ENCODE measurements at regions not wholly inside any gene's neighbourhood (a gene's known extent, or its start where the extent isn't known, plus 50 kb on each side); places are given as distances from the start of the nearest gene placed in this dataset.
"Not testable (repeated sequence)": the region's sequence is repeated elsewhere in the genome, so short reads cannot be mapped to it uniquely, and the experiment has no call there.

- DNase-seq = no peak
Measured at GRCh38 chr9:25260046-25260445, 418.2 kb downstream of the TUSC1 start.

GRCh38 chr9:25255216-25255615 lies 423.0 kb downstream of the TUSC1 start:
- DNase-seq = no peak

- DNase-seq = no peak
Measured at GRCh38 chr9:25254051-25254450, 424.2 kb downstream of the TUSC1 start.

DNA sequence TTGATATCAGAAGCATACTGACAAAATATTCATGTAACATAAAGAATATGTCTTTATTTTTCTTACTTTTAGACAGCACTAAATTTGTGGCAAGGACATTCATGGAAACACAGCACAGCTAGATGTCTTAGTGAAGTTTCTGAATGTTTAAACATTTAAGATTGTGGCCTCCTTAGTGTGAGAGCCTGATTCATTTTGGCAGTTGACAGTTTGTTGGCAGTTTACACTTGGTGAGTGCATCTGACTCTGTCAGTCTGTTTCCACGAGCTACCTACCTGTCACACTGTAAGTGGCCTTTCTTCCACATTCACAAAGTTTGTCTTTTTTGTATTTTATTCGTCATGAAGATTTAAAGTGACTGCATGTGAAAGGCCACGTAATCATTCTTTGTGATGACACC lies 436.8 kb downstream of the TUSC1 start:
- DNase-seq = no peak

DNA sequence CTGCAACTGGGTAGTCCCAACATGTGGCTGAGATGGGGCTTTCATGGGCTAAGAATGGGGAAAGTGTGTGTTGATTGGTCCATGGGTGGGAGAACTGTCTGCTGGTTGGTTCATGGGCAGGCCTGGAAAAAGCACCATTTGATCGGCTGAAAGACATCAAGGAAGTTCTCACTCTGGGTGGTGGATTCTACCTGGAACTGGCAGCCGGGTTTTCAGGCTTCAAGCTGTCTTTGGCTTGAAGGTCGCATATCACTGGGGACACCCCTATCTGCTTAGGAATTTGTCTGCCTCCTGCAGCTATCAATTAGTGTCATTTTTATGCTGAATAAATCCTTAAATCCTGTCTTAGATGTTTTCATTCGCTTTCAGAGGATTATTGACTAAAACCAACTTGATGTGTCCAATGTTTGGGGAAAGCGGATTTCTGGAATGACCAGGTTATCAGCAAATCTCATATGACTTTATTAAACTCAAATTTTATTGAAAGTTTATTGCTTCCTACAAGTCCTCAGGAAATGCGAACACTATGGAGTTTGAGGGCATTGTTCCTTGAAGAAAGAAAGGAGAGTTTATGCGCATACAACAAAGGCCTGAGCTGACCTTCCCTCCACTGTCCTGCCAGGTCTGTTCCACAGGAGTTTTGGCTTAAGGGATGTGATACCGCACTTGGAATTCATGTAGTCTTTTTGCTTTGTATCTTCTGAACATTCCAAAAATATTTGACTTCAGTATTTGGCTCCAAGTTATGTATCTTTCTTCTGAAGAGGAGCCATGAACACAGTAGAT lies 451.1 kb downstream of the TUSC1 start:
- DNase-seq = no peak

DNA sequence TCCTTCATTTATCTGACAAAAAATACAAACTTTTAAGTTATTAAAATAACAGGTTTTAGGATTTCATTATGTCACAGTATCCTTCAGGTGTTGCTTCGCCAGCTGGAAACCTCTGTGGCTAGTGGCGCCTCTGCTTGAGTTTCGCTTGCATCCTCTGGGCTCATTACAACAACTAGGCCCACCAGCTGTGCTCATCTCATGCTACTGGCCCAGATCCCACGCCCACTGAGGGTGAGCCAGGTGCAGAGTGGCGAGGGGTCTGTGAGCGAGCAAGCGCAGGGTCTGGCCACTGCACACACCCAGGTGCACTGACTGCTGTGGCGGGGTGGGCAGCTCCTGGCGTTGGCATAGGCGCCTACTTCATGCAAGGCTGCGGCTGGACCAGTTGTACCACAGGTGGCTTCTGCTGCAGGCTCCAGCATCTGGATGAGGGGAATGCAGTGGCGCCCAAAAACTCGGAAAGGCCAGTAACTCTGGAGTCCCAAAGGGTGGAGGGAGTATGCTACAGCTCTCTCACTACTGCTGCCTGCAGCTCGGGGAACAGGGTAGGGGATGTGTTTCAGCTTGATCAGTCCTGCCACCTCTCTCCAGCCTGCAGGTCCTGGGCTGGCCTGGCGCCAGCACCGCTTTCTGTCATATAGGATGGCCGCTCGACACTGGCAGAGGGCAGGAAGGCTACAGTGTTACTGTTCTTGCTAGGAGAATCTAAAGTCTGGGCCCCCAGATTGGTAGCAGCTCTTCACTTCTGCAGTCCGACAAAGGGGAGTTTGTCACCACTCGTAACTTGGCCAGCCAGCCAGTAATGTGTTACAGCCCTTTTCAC lies 452.1 kb downstream of the TUSC1 start:
- DNase-seq = no peak

DNA sequence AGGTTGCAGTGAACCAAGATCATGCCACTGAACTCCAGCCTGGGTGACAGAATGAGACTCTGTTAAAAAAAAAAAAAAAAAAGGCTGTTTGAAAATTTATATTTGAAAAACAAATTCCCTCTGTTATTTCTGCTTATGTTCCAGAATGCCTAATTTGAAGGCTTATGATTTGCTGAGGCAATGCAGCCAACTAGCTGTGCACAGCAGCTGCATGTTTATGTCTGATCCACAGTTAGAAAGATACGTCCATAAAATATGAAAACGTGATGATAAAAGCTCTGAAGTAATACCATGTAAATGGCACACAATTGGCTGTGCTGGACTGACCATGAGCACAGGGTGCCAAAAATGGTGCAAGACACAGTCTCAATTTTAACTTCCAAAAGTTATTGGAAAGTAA lies 453.2 kb downstream of the TUSC1 start:
- no peak for DNase-seq

DNA sequence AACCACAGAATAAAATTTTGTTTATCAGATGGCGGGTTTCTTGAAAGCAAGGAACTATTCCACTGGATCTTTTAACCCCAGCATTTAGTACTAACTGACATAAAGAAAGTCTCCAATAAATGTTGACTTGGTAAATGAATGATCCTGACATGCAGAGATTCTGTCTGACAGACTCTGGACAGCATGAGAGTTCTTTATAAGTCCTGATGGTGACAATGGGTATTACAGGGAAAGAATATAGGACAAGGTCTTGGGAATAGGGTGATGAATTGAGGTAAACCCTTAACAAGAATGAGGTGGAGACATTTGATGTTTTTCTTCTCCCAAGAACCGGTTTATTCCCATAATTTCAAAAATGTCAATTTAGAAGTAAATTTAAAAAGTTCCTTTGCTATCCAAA lies 453.9 kb downstream of the TUSC1 start:
- DNase-seq = no peak

- no peak for DNase-seq
Measured at GRCh38 chr9:25212361-25212760, 465.9 kb downstream of the TUSC1 start.

DNA sequence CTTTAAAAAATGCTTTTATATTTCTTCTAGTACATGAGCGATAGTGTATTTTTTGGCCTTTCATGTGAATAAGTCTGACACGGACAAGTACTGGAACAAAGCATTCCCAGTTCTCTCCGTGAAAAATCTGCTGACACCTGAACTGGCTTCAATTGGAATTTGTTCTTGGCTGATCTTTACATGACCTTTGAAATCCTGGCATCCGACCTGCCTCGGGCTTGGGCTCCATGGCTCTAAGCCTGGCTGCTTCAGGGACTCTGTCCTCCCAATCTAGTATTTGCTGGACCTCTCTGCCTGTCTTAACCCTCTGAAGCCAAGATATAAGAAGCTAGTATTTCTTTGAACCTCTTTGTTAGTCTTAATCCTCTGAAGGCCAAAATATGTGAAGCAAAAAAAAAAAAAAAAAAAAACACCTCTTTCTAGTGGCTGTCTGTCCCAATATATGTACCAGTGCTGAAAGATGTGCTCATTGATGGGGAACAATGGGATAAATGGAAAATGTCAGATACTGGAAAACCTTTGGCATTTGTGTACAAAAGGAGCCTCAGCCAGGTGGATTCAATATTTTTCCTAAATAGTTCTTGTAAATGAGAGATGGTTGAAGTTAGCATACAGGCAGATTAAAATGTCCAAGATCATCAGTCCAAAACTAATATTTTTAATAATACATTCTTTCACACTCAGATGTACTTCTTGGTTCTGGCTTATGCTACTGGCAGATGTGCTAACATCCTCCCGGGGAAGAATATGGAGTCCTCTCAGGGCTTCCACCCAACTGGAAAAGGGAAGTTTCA lies 470.6 kb downstream of the TUSC1 start:
- DNase-seq = no peak

- DNase-seq = no peak
Measured at GRCh38 chr9:25206027-25206426, 472.2 kb downstream of the TUSC1 start.

DNA sequence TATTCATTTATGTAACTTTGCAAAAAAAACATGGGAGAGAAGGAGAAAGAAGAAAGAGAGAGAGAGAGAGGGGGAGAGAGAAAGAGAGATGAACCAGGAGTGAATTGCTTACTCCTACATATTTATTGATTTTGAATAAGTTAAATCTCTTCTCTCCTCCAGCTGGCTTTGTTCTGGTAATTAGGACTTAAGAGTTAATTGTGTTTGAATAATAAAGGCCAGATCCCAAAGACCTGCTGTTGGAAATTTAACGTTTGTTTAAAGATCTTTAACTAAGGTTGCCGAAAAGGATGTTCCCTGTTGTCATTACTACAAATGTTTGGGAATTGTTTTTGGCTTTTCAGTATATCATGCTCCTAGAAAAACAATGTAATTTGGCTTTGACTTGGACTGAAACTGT lies 473.0 kb downstream of the TUSC1 start:
- DNase-seq = no peak

DNA sequence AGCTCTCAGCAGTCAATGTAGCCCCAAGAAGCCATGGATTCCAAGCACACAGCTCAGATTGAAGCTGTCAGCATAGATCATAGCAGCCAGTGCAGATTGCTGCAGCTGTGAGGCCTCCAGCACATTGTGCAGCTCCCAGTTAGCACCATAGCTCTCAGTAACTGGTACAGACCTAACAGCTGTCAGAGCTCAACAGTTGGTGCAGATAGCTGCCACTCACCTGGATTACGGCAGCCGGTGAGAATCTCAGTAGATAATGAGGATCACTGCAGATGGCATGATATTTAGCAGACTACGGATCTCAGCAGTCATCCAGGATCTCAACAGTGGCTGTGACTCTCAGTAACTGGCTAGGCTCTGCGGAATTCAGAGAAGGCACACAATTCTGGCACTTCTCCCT lies 500.4 kb downstream of the TUSC1 start:
- no peak for DNase-seq

GRCh38 chr9:25129537-25129936 lies 548.7 kb downstream of the TUSC1 start:
- no peak for DNase-seq

GRCh38 chr9:25121811-25122210 lies 556.4 kb downstream of the TUSC1 start:
- DNase-seq = no peak

GRCh38 chr9:25119041-25119440 lies 559.2 kb downstream of the TUSC1 start:
- DNase-seq = no peak

- no peak for DNase-seq
Measured at GRCh38 chr9:25117791-25118190, 560.5 kb downstream of the TUSC1 start.

DNA sequence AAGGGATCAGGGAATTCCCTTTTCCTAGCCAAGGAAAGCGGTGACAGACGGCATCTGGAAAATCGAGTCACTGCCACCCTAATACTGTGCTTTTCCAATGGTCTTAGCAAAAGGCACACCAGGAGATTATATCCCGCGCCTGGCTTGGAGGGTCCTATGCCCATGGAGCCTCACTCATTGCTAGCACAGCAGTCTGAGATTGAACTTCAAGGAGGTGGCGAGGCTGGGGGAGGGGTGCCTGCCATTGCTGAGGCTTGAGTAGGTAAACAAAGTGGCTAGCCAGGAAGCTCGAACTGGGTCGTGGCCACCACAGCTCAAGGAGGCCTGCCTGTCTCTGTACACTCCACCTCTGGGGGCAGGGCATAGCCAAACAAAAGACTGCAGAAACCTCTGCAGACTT lies 556.5 kb upstream of the IZUMO3 start:
- DNase-seq = not testable (repeated sequence)

DNA sequence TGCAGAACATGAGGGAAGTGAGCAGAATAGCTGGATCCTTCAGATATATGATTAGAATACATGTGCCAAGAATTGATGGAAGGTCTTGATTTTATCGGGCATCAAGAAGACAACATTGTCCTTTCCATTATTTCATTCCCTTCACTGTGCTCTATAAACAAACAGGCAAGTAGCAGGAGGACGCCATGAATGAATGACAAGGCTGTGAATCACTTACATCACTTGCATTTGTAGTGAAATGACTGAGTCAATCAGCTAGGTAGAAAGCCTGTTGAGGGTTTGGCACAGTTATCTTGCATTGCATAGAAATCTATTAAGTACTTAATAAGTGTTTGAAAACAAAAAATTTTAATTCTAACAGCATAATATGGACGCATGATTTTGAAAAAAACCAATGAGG lies 548.8 kb upstream of the IZUMO3 start:
- DNase-seq = no peak

- no peak for DNase-seq
Measured at GRCh38 chr9:25078202-25078601, 532.5 kb upstream of the IZUMO3 start.

GRCh38 chr9:25048098-25048724 lies 502.5 kb upstream of the IZUMO3 start:
- no peak for DNase-seq

- DNase-seq = not testable (repeated sequence)
Measured at GRCh38 chr9:25045469-25045868, 499.8 kb upstream of the IZUMO3 start.

DNA sequence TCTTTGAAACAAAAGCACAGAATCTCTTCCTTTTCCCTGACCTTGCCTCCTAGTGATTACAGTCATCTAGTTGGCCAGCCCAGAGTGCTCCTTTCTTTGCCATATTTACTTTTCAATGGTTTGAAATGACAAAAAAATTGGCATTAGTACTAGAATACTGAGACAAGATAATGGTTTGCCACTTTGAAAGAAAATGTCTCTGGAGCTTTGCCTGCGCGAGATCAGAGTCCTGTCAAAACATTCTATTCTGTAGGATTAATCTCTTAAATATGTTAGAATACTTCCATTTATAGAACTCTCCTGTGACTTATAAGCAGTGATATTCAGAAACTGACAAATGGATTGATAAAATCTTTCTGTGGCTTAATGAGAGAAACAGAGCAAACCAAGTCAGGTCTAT lies 484.0 kb upstream of the IZUMO3 start:
- DNase-seq = no peak
